GM18519 (cell line): ENCODE measurements at regions not wholly inside any gene's neighbourhood (a gene's known extent, or its start where the extent isn't known, plus 50 kb on each side); places are given as distances from the start of the nearest gene placed in this dataset.
"Not testable (repeated sequence)": the region's sequence is repeated elsewhere in the genome, so short reads cannot be mapped to it uniquely, and the experiment has no call there.

Experiments
- ATAC-seq: cut with Tn5 transposase; IDR thresholded peaks from one replicate; pipeline ENCODE4 v1.9.1; 2021; ENCODE audit warnings: mild to moderate bottlenecking, moderate library complexity; ENCODE audit not compliant: unreplicated experiment, low FRiP score

- ATAC-seq, result no peak
Observed at GRCh38 chr5:56733580-56733979, 81.8 kb upstream of the MAP3K1 start.

GRCh38 chr5:56732121-56732520, 83.2 kb upstream of the MAP3K1 start:
- no peak for ATAC-seq

- ATAC-seq, result not testable (repeated sequence)
Observed at GRCh38 chr5:56731473-56731872, 83.9 kb upstream of the MAP3K1 start.

GRCh38 chr5:56729488-56729887, 85.9 kb upstream of the MAP3K1 start:
- ATAC-seq, result no peak

GRCh38 chr5:56725711-56726411, 89.5 kb upstream of the MAP3K1 start:
- ATAC-seq, result no peak

- ATAC-seq, result not testable (repeated sequence)
Observed at GRCh38 chr5:56724857-56725256, 90.5 kb upstream of the MAP3K1 start.

- ATAC-seq, result no peak
Observed at GRCh38 chr5:56722317-56722716, 93.0 kb upstream of the MAP3K1 start.

GRCh38 chr5:56717253-56717987, 97.9 kb upstream of the MAP3K1 start:
- no peak for ATAC-seq

GRCh38 chr5:56715986-56716385, 99.4 kb upstream of the MAP3K1 start:
- no peak for ATAC-seq

- ATAC-seq, result no peak
Observed at GRCh38 chr5:56712895-56713591, 102.3 kb upstream of the MAP3K1 start.

GRCh38 chr5:56710826-56711590, 104.3 kb upstream of the MAP3K1 start:
- no peak for ATAC-seq

GRCh38 chr5:56706504-56706903, 108.8 kb upstream of the MAP3K1 start:
- no peak for ATAC-seq

GRCh38 chr5:56705217-56705616, 110.1 kb upstream of the MAP3K1 start:
- ATAC-seq, result no peak

- ATAC-seq, result no peak
Observed at GRCh38 chr5:56703952-56704351, 111.4 kb upstream of the MAP3K1 start.

GRCh38 chr5:56700711-56701110, 114.6 kb upstream of the MAP3K1 start:
- ATAC-seq, result no peak

- no peak for ATAC-seq
Observed at GRCh38 chr5:56699538-56699937, 115.8 kb upstream of the MAP3K1 start.

GRCh38 chr5:56698463-56699381, 116.6 kb upstream of the MAP3K1 start:
- no peak for ATAC-seq

- ATAC-seq, result no peak
Observed at GRCh38 chr5:56696900-56697299, 118.4 kb upstream of the MAP3K1 start.

- no peak for ATAC-seq
Observed at GRCh38 chr5:56693220-56693579, 122.1 kb upstream of the MAP3K1 start.
